HCT116 (cell line): ENCODE measurements at regions not wholly inside any gene's neighbourhood (a gene's known extent, or its start where the extent isn't known, plus 50 kb on each side); places are given as distances from the start of the nearest gene placed in this dataset.

ENCODE experiments used
- ATAC-seq: fragments of 200-7000 bp; cut with Tn5 transposase; 2 replicates; pipeline ENCODE4 v1.9.1; 2020; ENCODE audit warnings: mild to moderate bottlenecking, moderate library complexity
- BruUV-seq: library from RNA; stranded (reverse); fragments of 400-500 nt; replicated peaks from 2 replicates; lab custom pipeline; 2021; lab: Mats Ljungman, UMichigan
- CTCF ChIA-PET: fragments of 300-600 bp; sonication (Branson Sonifier 250); formaldehyde crosslinking; loops from one replicate; lab custom pipeline; 2021; ENCODE audit warnings: antibody characterized with exemption; lab: Charles Lee
- POLR2A ChIA-PET: fragments of 300-600, 350-600 bp; sonication (Branson Sonifier 250); formaldehyde crosslinking; loops from one replicate; lab custom pipeline; 2021; ENCODE audit warnings: antibody characterized with exemption; lab: Charles Lee
- RAD21 ChIA-PET, 2 experiments: fragments of 300-600 bp; sonication (Branson Sonifier 250); formaldehyde crosslinking; loops; one replicate each; lab custom pipeline; 2023; ENCODE audit warnings: low total read pairs in 2 of 2; ENCODE audit not compliant: uncharacterized antibody in 2 of 2, unreplicated experiment in 2 of 2, low non-redundant PET in 1 of 2; lab: Charles Lee
- DNase-seq: peaks from one replicate; pipeline ENCODE4 v3.0.0-alpha.2; 2010; ENCODE audit warnings: low read depth, low spot score
- H2AFZ ChIP-seq: fragments of 200-600 bp; shearing (Covaris generic), sonication (generic); 2 replicates; pipeline ENCODE4 v1.6.1; 2017; ENCODE audit warnings: low read depth, mixed run types, mixed read lengths, antibody characterized with exemption, low read length; ENCODE audit not compliant: poor library complexity, severe bottlenecking
- H3K27ac ChIP-seq: 2 replicates; pipeline ENCODE4 v1.5.1; 2012; ENCODE audit warnings: low read depth, low read length
- H3K27me3 ChIP-seq: fragments of 200-600 bp; sonication (generic); 2 replicates; pipeline ENCODE4 v1.6.1; 2016; ENCODE audit warnings: mixed run types, low read length, mixed read lengths; ENCODE audit not compliant: insufficient read depth
- H3K36me3 ChIP-seq, 2 experiments: fragments of 200-500 bp in 1 of 2; fragments of 200-600 bp in 1 of 2; sonication (Bioruptor generic) in 1 of 2; sonication (generic) in 1 of 2; 2 replicates each; pipeline versions ENCODE4 v1.5.1 to v1.6.1; 2014 to 2016; ENCODE audit warnings: low read length in 2 of 2, inconsistent platforms in 1 of 2, mixed read lengths in 1 of 2, mixed run types in 1 of 2; ENCODE audit not compliant: insufficient read depth in 2 of 2, control insufficient read depth in 1 of 2
- H3K4me1 ChIP-seq, 2 experiments: fragments of 200-600 bp in 1 of 2; sonication (generic) in 1 of 2; 2 replicates each; pipeline versions ENCODE4 v1.5.1 to v1.6.1; 2012 to 2017; ENCODE audit warnings: low read length in 2 of 2, inconsistent platforms in 1 of 2, mild to moderate bottlenecking in 1 of 2, mixed read lengths in 1 of 2, mixed run types in 1 of 2, moderate library complexity in 1 of 2; ENCODE audit not compliant: insufficient read depth in 2 of 2, control insufficient read depth in 1 of 2
- H3K4me2 ChIP-seq: fragments of 200-600 bp; sonication (generic); 2 replicates; pipeline ENCODE4 v1.6.1; 2017; ENCODE audit warnings: mixed run types, low read length, mixed read lengths
- H3K4me3 ChIP-seq, 2 experiments: fragments of 200-600 bp in 1 of 2; sonication (generic) in 1 of 2; replicated peaks in 1 of 2; 2 replicates each; pipeline ENCODE4 v1.5.1; 2011 to 2016; ENCODE audit warnings: low read length in 2 of 2, control low read depth in 1 of 2, low read depth in 1 of 2, mild to moderate bottlenecking in 1 of 2, mixed read lengths in 1 of 2, mixed run types in 1 of 2
- H3K79me2 ChIP-seq: fragments of 200-600 bp; sonication (generic); 2 replicates; pipeline ENCODE4 v1.6.1; 2017; ENCODE audit warnings: mild to moderate bottlenecking, mixed run types, low read length, moderate library complexity, mixed read lengths; ENCODE audit not compliant: insufficient read depth
- H3K9ac ChIP-seq: fragments of 200-600 bp; sonication (generic); 2 replicates; pipeline ENCODE4 v1.6.1; 2016; ENCODE audit warnings: low read length, mixed read lengths
- H3K9me2 ChIP-seq: fragments of 200-600 bp; sonication (generic), shearing (Covaris generic); 2 replicates; pipeline ENCODE4 v1.6.1; 2017; ENCODE audit warnings: mixed run types, mild to moderate bottlenecking, moderate library complexity; ENCODE audit not compliant: insufficient read depth
- H3K9me3 ChIP-seq, 2 experiments: fragments of 200-500 bp in 1 of 2; fragments of 200-600 bp in 1 of 2; sonication (Bioruptor generic) in 1 of 2; sonication (generic) in 1 of 2; 2 replicates each; pipeline ENCODE4 v1.6.1; 2014 to 2017; ENCODE audit warnings: low read length in 2 of 2, mixed read lengths in 2 of 2, inconsistent platforms in 1 of 2, low read depth in 1 of 2, mild to moderate bottlenecking in 1 of 2, mixed run types in 1 of 2, moderate library complexity in 1 of 2; ENCODE audit not compliant: control insufficient read depth in 1 of 2, insufficient read depth in 1 of 2
- H4K20me1 ChIP-seq: fragments of 200-600 bp; sonication (generic), shearing (Covaris generic); 2 replicates; pipeline ENCODE4 v1.6.1; 2017; ENCODE audit warnings: mixed run types, mild to moderate bottlenecking, moderate library complexity; ENCODE audit not compliant: insufficient read depth
- ATF3 ChIP-seq: IDR thresholded peaks from 2 replicates; pipeline ENCODE4 v1.6.1; 2012
- CBX3 ChIP-seq: IDR thresholded peaks from 2 replicates; pipeline ENCODE4 v1.6.1; 2012; ENCODE audit warnings: low read depth
- CEBPB ChIP-seq: IDR thresholded peaks from 2 replicates; pipeline ENCODE4 v1.6.1; 2012; ENCODE audit warnings: low read depth
- CTCF ChIP-seq, 3 experiments: fragments of 200-600 bp in 1 of 3; sonication (generic) in 1 of 3; IDR thresholded peaks in 2 of 3; conservative IDR thresholded peaks in 1 of 3; 2 replicates each; pipeline ENCODE4 v1.5.1; 2012 to 2017; ENCODE audit warnings: low read depth in 2 of 3, low read length in 2 of 3, antibody characterized with exemption in 1 of 3, borderline replicate concordance in 1 of 3, control low read depth in 1 of 3, mild to moderate bottlenecking in 1 of 3, mixed read lengths in 1 of 3, mixed run types in 1 of 3, moderate library complexity in 1 of 3; ENCODE audit not compliant: insufficient read depth in 1 of 3
- EGR1 ChIP-seq: IDR thresholded peaks from 2 replicates; pipeline ENCODE4 v1.6.1; 2012; ENCODE audit warnings: low read depth
- POLR2AphosphoS5 ChIP-seq: IDR thresholded peaks from 2 replicates; pipeline ENCODE4 v1.6.1; 2011; ENCODE audit warnings: mild to moderate bottlenecking, low read depth, low read length, moderate library complexity
- ZBTB33 ChIP-seq: IDR thresholded peaks from 2 replicates; pipeline ENCODE4 v1.6.1; 2011; ENCODE audit warnings: mild to moderate bottlenecking, low read length, moderate library complexity; ENCODE audit not compliant: insufficient replicate concordance; ENCODE audit errors: extremely low read depth
- intact Hi-C: fragments of 100-400 bp; cut with micrococcal nuclease; formaldehyde crosslinking; loops from 2 replicates; pipeline ENCODE4 v1.10.0; 2022

- no peak overlapping the region for H3K27ac ChIP-seq
- RAD21 ChIA-PET: no interaction called here
- ATAC-seq: no peak
Observed at GRCh38 chr2:137846993-137847392, 117.3 kb upstream of the HNMT start.

More at GRCh38 chr2:137846993-137847392, 117.3 kb upstream of the HNMT start:
- H3K4me3 ChIP-seq: no peak overlapping the region
- H3K9me2 ChIP-seq: no peaks in the 10 kb centered on the region
- ChIA-PET CTCF (no interaction called here), POLR2A (no interaction called here)
- H3K4me2 ChIP-seq: no peak overlapping the region
- no peaks in the 10 kb centered on the region for H4K20me1 ChIP-seq
- TF ChIP-seq POLR2AphosphoS5 (no peak), CTCF (IDR thresholded peaks at IDR 0.05 in 2 of 3, conservative IDR thresholded peaks at IDR 0.05 in 1 of 3; ENCODE audit: borderline replicate concordance in 1 of 3, insufficient read depth in 1 of 3, low read depth in 2 of 3, low read length in 2 of 3) (no peak), ATF3 (no peak), EGR1 (no peak), CEBPB (no peak), CBX3 (no peak), ZBTB33 (no peak)
- no peak overlapping the region for H2AFZ ChIP-seq
- H3K36me3 ChIP-seq: no peaks in the 10 kb centered on the region
- BruUV-seq: no TSS peak
- 0 out of 4 replicates have a peak, but pooled peaks cover 0 to 4% of the 10 kb centered on the region in 2 experiments for H3K9me3 ChIP-seq
- intact Hi-C loops: no loop called here
- no peak overlapping the region for H3K9ac ChIP-seq
- no peaks in the 10 kb centered on the region for H3K4me1 ChIP-seq
- no peaks in the 10 kb centered on the region for H3K79me2 ChIP-seq
- H3K27me3 ChIP-seq: no peaks in the 10 kb centered on the region
- no peak for DNase-seq
